MM.1S (cell line): ENCODE measurements at regions not wholly inside any gene's neighbourhood (a gene's known extent, or its start where the extent isn't known, plus 50 kb on each side); places are given as distances from the start of the nearest gene placed in this dataset.

Source experiments
- DNase-seq: peaks from one replicate; pipeline ENCODE4 v3.0.0-alpha.2; 2015
- H2AFZ ChIP-seq: fragments of 300-600 bp; sonication (generic); 2 replicates; pipeline ENCODE4 v1.6.0; 2016; ENCODE audit warnings: antibody characterized with exemption, low read length
- H3F3A ChIP-seq: fragments of 300-600 bp; sonication (generic); 2 replicates; pipeline ENCODE4 v1.6.1; 2016; ENCODE audit warnings: mild to moderate bottlenecking, antibody characterized with exemption, low read length, moderate library complexity, mixed read lengths; ENCODE audit not compliant: insufficient read depth
- H3K27ac ChIP-seq: fragments of 300-600 bp; sonication (generic); 2 replicates; pipeline ENCODE4 v1.5.1; 2016; ENCODE audit warnings: mild to moderate bottlenecking, low read length
- H3K27me3 ChIP-seq: fragments of 300-600 bp; sonication (generic); replicated peaks from 2 replicates; pipeline ENCODE4 v1.6.0; 2016; ENCODE audit warnings: low read length; ENCODE audit not compliant: insufficient read depth
- H3K36me3 ChIP-seq: fragments of 300-600 bp; sonication (generic); replicated peaks from 2 replicates; pipeline ENCODE4 v1.6.1; 2016; ENCODE audit warnings: mild to moderate bottlenecking, low read length, mixed read lengths; ENCODE audit not compliant: insufficient read depth
- H3K4me1 ChIP-seq: fragments of 300-600 bp; sonication (generic); 2 replicates; pipeline ENCODE4 v1.6.1; 2016; ENCODE audit warnings: low read length, mixed read lengths
- H3K4me2 ChIP-seq: fragments of 300-600 bp; sonication (generic); 2 replicates; pipeline ENCODE4 v1.6.0; 2016; ENCODE audit warnings: low read depth, low read length
- H3K4me3 ChIP-seq: fragments of 300-600 bp; sonication (generic); 2 replicates; pipeline ENCODE4 v1.5.1; 2016; ENCODE audit warnings: low read length, mixed read lengths
- H3K79me2 ChIP-seq: fragments of 300-600 bp; sonication (generic); 2 replicates; pipeline ENCODE4 v1.6.1; 2016; ENCODE audit warnings: mixed run types, low read length, mixed read lengths
- H3K9ac ChIP-seq: fragments of 300-600 bp; sonication (generic); 2 replicates; pipeline ENCODE4 v1.6.1; 2016; ENCODE audit warnings: low read length, mixed read lengths
- H3K9me2 ChIP-seq: fragments of 300-600 bp; sonication (generic); replicated peaks from 2 replicates; pipeline ENCODE4 v1.6.1; 2016; ENCODE audit warnings: mild to moderate bottlenecking, low read length, mixed read lengths; ENCODE audit not compliant: insufficient read depth
- H3K9me3 ChIP-seq: fragments of 300-600 bp; sonication (generic); replicated peaks from 2 replicates; pipeline ENCODE4 v1.6.1; 2016; ENCODE audit warnings: mild to moderate bottlenecking, low read length, mixed read lengths; ENCODE audit not compliant: insufficient read depth
- H4K20me1 ChIP-seq: fragments of 300-600 bp; sonication (generic); 2 replicates; pipeline ENCODE4 v1.6.1; 2016; ENCODE audit warnings: mild to moderate bottlenecking, low read length, moderate library complexity, mixed read lengths; ENCODE audit not compliant: insufficient read depth
- CTCF ChIP-seq: fragments of 300-600 bp; sonication (generic); IDR thresholded peaks from 2 replicates; pipeline ENCODE4 v1.5.1; 2016; ENCODE audit warnings: antibody characterized with exemption, low read length, mixed read lengths
- EZH2 ChIP-seq: fragments of 300-600 bp; sonication (generic); optimal IDR thresholded peaks from 2 replicates; pipeline ENCODE3; 2017; ENCODE audit warnings: low read depth, mild to moderate bottlenecking, antibody characterized with exemption, low read length, mixed read lengths
- EZH2phosphoT487 ChIP-seq: fragments of 300-600 bp; sonication (generic); IDR thresholded peaks from 2 replicates; pipeline ENCODE4 v1.6.1; 2018; ENCODE audit warnings: antibody characterized with exemption, low read length

GRCh38 chr4:123312951-123313592 lies 83.5 kb upstream of the SPRY1 start:
- H4K20me1 ChIP-seq: no peaks in the 10 kb centered on the region
- no peak overlapping the region for H3K9ac ChIP-seq
- no peaks in the 10 kb centered on the region for H3K36me3 ChIP-seq
- no peak overlapping the region for H2AFZ ChIP-seq
- no peak overlapping the region for H3K4me3 ChIP-seq
- H3K27ac ChIP-seq: no peak overlapping the region
- no peak for DNase-seq
- H3K4me1 ChIP-seq: no peaks in the 10 kb centered on the region
- no peak for TF ChIP-seq EZH2phosphoT487
- no peaks in the 10 kb centered on the region for H3K9me3 ChIP-seq
- no peak overlapping the region for H3K4me2 ChIP-seq
- no peaks in the 10 kb centered on the region for H3K27me3 ChIP-seq
- no peaks in the 10 kb centered on the region for H3K79me2 ChIP-seq
- H3F3A ChIP-seq: no peaks in the 10 kb centered on the region
- H3K9me2 ChIP-seq: no peaks in the 10 kb centered on the region

GRCh38 chr4:123315617-123316016 lies 81.0 kb upstream of the SPRY1 start:
- Histone ChIP-seq H3K36me3 (no peaks in the 10 kb centered on the region), H3K9me3 (no peaks in the 10 kb centered on the region), H3K79me2 (no peaks in the 10 kb centered on the region), H3K27me3 (no peaks in the 10 kb centered on the region), H3F3A (no peaks in the 10 kb centered on the region), H4K20me1 (no peaks in the 10 kb centered on the region), H3K4me1 (no peaks in the 10 kb centered on the region), H3K27ac (no peak overlapping the region), H3K4me3 (no peak overlapping the region), H3K9me2 (no peaks in the 10 kb centered on the region), H3K9ac (no peak overlapping the region), H2AFZ (no peak overlapping the region), H3K4me2 (no peak overlapping the region)
- no peak for DNase-seq
- TF ChIP-seq CTCF (no peak), EZH2 (no peak), EZH2phosphoT487 (no peak)

GRCh38 chr4:123317211-123317610 lies 79.4 kb upstream of the SPRY1 start:
- DNase-seq: no peak
- no peak overlapping the region for H3K9ac ChIP-seq
- H3K4me3 ChIP-seq: no peak overlapping the region
- no peaks in the 10 kb centered on the region for H3K36me3 ChIP-seq
- TF ChIP-seq CTCF: no peak
- TF ChIP-seq EZH2phosphoT487: no peak
- no peak for TF ChIP-seq EZH2
- H3K27me3 ChIP-seq: no peaks in the 10 kb centered on the region
- H3K79me2 ChIP-seq: no peaks in the 10 kb centered on the region
- H2AFZ ChIP-seq: no peak overlapping the region
- no peak overlapping the region for H3K27ac ChIP-seq
- H3K4me1 ChIP-seq: no peaks in the 10 kb centered on the region
- no peaks in the 10 kb centered on the region for H4K20me1 ChIP-seq
- no peak overlapping the region for H3K4me2 ChIP-seq
- H3F3A ChIP-seq: no peaks in the 10 kb centered on the region
- H3K9me2 ChIP-seq: no peaks in the 10 kb centered on the region
- no peaks in the 10 kb centered on the region for H3K9me3 ChIP-seq

- no peaks in the 10 kb centered on the region for H3K9me3 ChIP-seq
- H3K27ac ChIP-seq: no peak overlapping the region
- no peak for DNase-seq
- H3K36me3 ChIP-seq: no peaks in the 10 kb centered on the region
- no peaks in the 10 kb centered on the region for H3K4me1 ChIP-seq
- H4K20me1 ChIP-seq: no peaks in the 10 kb centered on the region
- H3K27me3 ChIP-seq: no peaks in the 10 kb centered on the region
- no peak for TF ChIP-seq CTCF
- no peak for TF ChIP-seq EZH2phosphoT487
- no peak for TF ChIP-seq EZH2
- H3K4me3 ChIP-seq: no peak overlapping the region
- H2AFZ ChIP-seq: no peak overlapping the region
- H3F3A ChIP-seq: no peaks in the 10 kb centered on the region
- H3K4me2 ChIP-seq: no peak overlapping the region
- no peaks in the 10 kb centered on the region for H3K9me2 ChIP-seq
- no peaks in the 10 kb centered on the region for H3K79me2 ChIP-seq
- no peak overlapping the region for H3K9ac ChIP-seq
Observed at GRCh38 chr4:123319639-123320038, 77.0 kb upstream of the SPRY1 start.
